Prostate gland (tissue), 2 donors: ENCODE measurements at regions not wholly inside any gene's neighbourhood (a gene's known extent, or its start where the extent isn't known, plus 50 kb on each side); places are given as distances from the start of the nearest gene placed in this dataset.

ENCODE experiments used
- POLR2A ChIP-seq: fragments of 450-650 bp; IDR thresholded peaks from one replicate; pipeline ENCODE4 v1.6.1; 2016; ENCODE audit warnings: antibody characterized with exemption, mild to moderate bottlenecking
- POLR2AphosphoS5 ChIP-seq: sonication (generic); formaldehyde crosslinking; IDR thresholded peaks from one replicate; pipeline ENCODE4 v1.6.1; 2017; ENCODE audit warnings: antibody characterized with exemption
- TF ChIP-seq, protein P1 (sequence below), 4 experiments: fragments of 200-600 bp in 2 of 4; fragments of 450-650 bp in 2 of 4; sonication (generic) in 2 of 4; IDR thresholded peaks; 1 replicate in 3 of 4; 2 replicates in 1 of 4; pipeline ENCODE4 v1.5.1; 2016 to 2019; ENCODE audit warnings: antibody characterized with exemption in 4 of 4, mild to moderate bottlenecking in 2 of 4, moderate library complexity in 2 of 4

DNA sequence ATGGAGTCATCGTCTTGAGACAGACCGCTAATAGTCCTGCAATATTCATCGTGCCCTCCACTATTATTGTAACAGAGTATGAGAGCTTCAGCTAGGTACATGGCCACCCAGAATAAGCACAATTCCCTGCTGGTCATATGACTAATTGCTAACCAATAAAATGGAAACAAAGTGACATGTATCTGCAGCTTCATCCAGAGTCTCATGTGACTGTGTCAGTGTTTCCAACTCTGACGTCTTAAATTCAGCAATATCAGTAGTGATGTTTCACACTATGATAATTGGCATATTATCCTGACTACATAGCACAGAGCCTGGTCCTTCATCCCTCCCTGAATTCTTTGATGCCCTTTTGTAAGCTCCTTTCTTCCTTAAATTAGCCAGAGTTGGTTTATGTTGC, 167.4 kb downstream of the RPS29 start:
- TF ChIP-seq, protein P1, sequence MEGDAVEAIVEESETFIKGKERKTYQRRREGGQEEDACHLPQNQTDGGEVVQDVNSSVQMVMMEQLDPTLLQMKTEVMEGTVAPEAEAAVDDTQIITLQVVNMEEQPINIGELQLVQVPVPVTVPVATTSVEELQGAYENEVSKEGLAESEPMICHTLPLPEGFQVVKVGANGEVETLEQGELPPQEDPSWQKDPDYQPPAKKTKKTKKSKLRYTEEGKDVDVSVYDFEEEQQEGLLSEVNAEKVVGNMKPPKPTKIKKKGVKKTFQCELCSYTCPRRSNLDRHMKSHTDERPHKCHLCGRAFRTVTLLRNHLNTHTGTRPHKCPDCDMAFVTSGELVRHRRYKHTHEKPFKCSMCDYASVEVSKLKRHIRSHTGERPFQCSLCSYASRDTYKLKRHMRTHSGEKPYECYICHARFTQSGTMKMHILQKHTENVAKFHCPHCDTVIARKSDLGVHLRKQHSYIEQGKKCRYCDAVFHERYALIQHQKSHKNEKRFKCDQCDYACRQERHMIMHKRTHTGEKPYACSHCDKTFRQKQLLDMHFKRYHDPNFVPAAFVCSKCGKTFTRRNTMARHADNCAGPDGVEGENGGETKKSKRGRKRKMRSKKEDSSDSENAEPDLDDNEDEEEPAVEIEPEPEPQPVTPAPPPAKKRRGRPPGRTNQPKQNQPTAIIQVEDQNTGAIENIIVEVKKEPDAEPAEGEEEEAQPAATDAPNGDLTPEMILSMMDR (IDR thresholded peaks at IDR 0.05), result no peak
- TF ChIP-seq POLR2A, result no peak
- TF ChIP-seq POLR2AphosphoS5, result no peak
